ENCODE measurements at regions not wholly inside any gene's neighbourhood (a gene's known extent, or its start where the extent isn't known, plus 50 kb on each side); places are given as distances from the start of the nearest gene placed in this dataset.

DNA sequence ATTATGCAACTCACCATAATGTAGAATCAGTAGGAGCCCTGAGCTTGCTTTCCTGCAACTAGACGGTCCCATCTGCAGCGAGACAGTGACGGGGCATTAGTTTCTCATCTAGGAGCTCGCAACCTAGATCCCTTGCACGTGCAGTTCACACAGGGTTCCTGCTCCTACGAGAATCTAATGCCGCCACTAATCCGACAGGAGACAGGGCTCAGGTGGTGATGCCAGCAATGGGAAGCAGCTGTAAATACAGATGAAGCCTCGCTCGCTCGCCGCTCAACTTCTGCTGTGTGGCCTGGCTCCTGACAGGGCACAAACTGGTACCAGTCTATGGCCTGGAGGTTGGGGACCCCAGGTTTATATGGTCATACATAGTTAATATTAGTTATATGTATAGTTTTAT lies 394.5 kb downstream of the NPIPA8 start:
- no peak overlapping the region for H3K4me3 ChIP-seq (ENCODE audit: insufficient read length, low read depth)
- no peaks in the 10 kb centered on the region for H3K27me3 ChIP-seq (ENCODE audit: insufficient read depth, insufficient read length)
- no peaks in the 10 kb centered on the region for H3K4me1 ChIP-seq (ENCODE audit: insufficient read depth, insufficient read length)
- no peaks in the 10 kb centered on the region for H3K9me3 ChIP-seq (ENCODE audit: insufficient read depth, low read length)
- no peaks in the 10 kb centered on the region for H3K36me3 ChIP-seq (ENCODE audit: insufficient read depth, insufficient read length, low read length)
- TF ChIP-seq SUZ12 (IDR thresholded peaks at IDR 0.05; ENCODE audit: extremely low read depth, insufficient read depth, insufficient read length) (no peak), YY1 (IDR thresholded peaks at IDR 0.05; ENCODE audit: insufficient read depth, insufficient read length) (no peak), ZNF274 (IDR thresholded peaks at IDR 0.05; ENCODE audit: low read depth, low read length) (no peak)
- H3K9ac ChIP-seq (ENCODE audit: insufficient read length, low read depth), result no peak overlapping the region
- no peak for DNase-seq (ENCODE audit: low read depth, low spot score)

- Histone ChIP-seq H3K27me3 (ENCODE audit: insufficient read depth, insufficient read length) (no peaks in the 10 kb centered on the region), H3K4me3 (ENCODE audit: insufficient read length, low read depth) (no peak overlapping the region), H3K9me3 (ENCODE audit: insufficient read depth, low read length) (no peaks in the 10 kb centered on the region)
Observed at GRCh38 chr16:17940584-17941364, 395.8 kb downstream of the NPIPA8 start.

GRCh38 chr16:17939723-17940122 lies 396.8 kb downstream of the NPIPA8 start:
- Histone ChIP-seq H3K4me3 (ENCODE audit: insufficient read length, low read depth) (no peak overlapping the region), H3K4me1 (ENCODE audit: insufficient read depth, insufficient read length) (no peaks in the 10 kb centered on the region)
- no peak for DNase-seq (ENCODE audit: low read depth, low spot score)

More at GRCh38 chr16:17940584-17941364, 395.8 kb downstream of the NPIPA8 start:
- Histone ChIP-seq H3K36me3 (ENCODE audit: insufficient read depth, insufficient read length, low read length) (no peaks in the 10 kb centered on the region), H3K4me1 (ENCODE audit: insufficient read depth, insufficient read length) (no peaks in the 10 kb centered on the region), H3K9ac (ENCODE audit: insufficient read length, low read depth) (no peak overlapping the region)
- TF ChIP-seq ZNF274 (IDR thresholded peaks at IDR 0.05; ENCODE audit: low read depth, low read length) (no peak), SUZ12 (IDR thresholded peaks at IDR 0.05; ENCODE audit: extremely low read depth, insufficient read depth, insufficient read length) (no peak), YY1 (IDR thresholded peaks at IDR 0.05; ENCODE audit: insufficient read depth, insufficient read length) (no peak)
- no peak for DNase-seq (ENCODE audit: low read depth, low spot score)

DNA sequence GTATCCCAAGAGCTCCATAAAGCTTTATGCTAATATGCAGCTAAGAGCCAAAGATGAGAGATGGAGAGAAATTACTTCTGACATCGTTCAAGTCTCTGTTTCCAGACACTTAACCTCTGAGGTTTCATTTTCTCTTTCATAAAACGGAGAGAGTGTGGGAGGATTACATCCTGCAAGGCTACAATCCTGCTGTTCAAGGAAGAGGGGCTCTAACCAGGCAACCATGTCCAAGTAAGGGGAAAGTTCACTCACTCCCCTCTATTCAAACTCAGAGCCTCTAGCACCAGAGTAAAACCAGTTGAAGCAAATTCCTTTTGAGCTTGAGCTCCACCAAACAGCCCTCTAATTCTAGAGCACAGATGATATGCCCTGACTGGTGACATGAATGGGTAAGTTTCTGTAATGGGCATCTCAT lies 397.4 kb downstream of the NPIPA8 start:
- no peak for DNase-seq (ENCODE audit: low read depth, low spot score)
- TF ChIP-seq SUZ12 (IDR thresholded peaks at IDR 0.05; ENCODE audit: extremely low read depth, insufficient read depth, insufficient read length), result no peak
- TF ChIP-seq ZNF274 (IDR thresholded peaks at IDR 0.05; ENCODE audit: low read depth, low read length), result no peak
- no peak for TF ChIP-seq YY1 (IDR thresholded peaks at IDR 0.05; ENCODE audit: insufficient read depth, insufficient read length)
- Histone ChIP-seq H3K4me1 (ENCODE audit: insufficient read depth, insufficient read length) (no peaks in the 10 kb centered on the region), H3K27me3 (ENCODE audit: insufficient read depth, insufficient read length) (no peaks in the 10 kb centered on the region), H3K9ac (ENCODE audit: insufficient read length, low read depth) (no peak overlapping the region), H3K36me3 (ENCODE audit: insufficient read depth, insufficient read length, low read length) (no peaks in the 10 kb centered on the region), H3K9me3 (ENCODE audit: insufficient read depth, low read length) (no peaks in the 10 kb centered on the region), H3K4me3 (ENCODE audit: insufficient read length, low read depth) (no peak overlapping the region)

More at GRCh38 chr16:17939723-17940122, 396.8 kb downstream of the NPIPA8 start:
- no peak overlapping the region for H3K9ac ChIP-seq (ENCODE audit: insufficient read length, low read depth)
- TF ChIP-seq ZNF274 (IDR thresholded peaks at IDR 0.05; ENCODE audit: low read depth, low read length) (no peak), YY1 (IDR thresholded peaks at IDR 0.05; ENCODE audit: insufficient read depth, insufficient read length) (no peak), SUZ12 (IDR thresholded peaks at IDR 0.05; ENCODE audit: extremely low read depth, insufficient read depth, insufficient read length) (no peak)
- no peaks in the 10 kb centered on the region for H3K36me3 ChIP-seq (ENCODE audit: insufficient read depth, insufficient read length, low read length)
- no peaks in the 10 kb centered on the region for H3K9me3 ChIP-seq (ENCODE audit: insufficient read depth, low read length)
- no peaks in the 10 kb centered on the region for H3K27me3 ChIP-seq (ENCODE audit: insufficient read depth, insufficient read length)

DNA sequence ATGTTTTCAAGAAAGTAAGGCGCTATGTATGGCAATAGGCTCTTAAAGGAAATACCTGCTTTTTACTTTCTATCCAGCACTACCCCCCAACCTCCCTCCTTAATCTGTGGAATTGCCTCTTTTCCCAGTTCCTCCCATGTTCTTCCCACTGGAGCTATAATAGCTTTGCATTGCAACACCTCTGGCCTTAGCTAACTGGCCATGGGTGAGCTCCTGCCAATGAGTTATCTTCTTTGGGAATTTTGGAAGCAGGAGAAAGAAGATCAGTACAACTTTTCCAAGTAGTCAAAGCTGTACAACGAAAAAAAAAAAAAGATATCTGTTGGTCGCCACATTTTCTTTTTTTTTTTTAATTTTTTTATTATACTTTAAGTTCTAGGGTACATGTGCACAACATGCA lies 398.0 kb downstream of the NPIPA8 start:
- no peak for TF ChIP-seq ZNF274 (IDR thresholded peaks at IDR 0.05; ENCODE audit: low read depth, low read length)
- TF ChIP-seq YY1 (IDR thresholded peaks at IDR 0.05; ENCODE audit: insufficient read depth, insufficient read length), result no peak
- TF ChIP-seq SUZ12 (IDR thresholded peaks at IDR 0.05; ENCODE audit: extremely low read depth, insufficient read depth, insufficient read length), result no peak
- no peak for DNase-seq (ENCODE audit: low read depth, low spot score)
- Histone ChIP-seq H3K36me3 (ENCODE audit: insufficient read depth, insufficient read length, low read length) (no peaks in the 10 kb centered on the region), H3K4me3 (ENCODE audit: insufficient read length, low read depth) (no peak overlapping the region), H3K27me3 (ENCODE audit: insufficient read depth, insufficient read length) (no peaks in the 10 kb centered on the region), H3K9ac (ENCODE audit: insufficient read length, low read depth) (no peak overlapping the region), H3K9me3 (ENCODE audit: insufficient read depth, low read length) (no peaks in the 10 kb centered on the region), H3K4me1 (ENCODE audit: insufficient read depth, insufficient read length) (no peaks in the 10 kb centered on the region)

DNA sequence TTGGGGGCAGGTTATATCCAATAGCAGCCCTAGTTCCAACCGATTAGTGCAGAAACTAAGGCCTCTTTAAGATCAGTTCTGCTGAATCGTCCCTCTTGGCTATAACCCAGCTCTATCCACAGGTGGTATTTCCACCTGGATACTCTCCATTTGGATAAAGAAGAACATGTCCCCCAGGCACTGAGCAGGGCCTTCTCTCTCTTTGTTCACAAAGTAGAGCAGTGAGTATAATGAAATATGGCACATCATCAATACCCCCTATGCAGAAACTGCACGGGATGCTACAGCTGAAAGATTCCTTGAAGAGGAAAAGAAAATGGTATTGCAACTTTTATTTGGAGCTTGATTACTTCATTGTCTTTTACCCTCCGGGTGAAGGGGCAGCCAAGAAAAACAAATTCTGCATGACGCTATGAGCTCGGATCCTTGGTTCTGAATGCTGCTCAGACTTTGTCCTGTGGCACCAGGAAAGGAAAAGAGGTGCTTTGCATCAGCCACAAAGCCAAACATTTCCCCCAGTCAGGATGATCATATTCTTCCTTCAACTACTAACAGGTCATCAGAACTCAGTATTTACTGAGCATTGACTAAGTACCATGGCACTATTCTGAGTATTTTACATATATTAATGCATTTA lies 399.7 kb downstream of the NPIPA8 start:
- no peak overlapping the region for H3K4me3 ChIP-seq (ENCODE audit: insufficient read length, low read depth)
- TF ChIP-seq SUZ12 (IDR thresholded peaks at IDR 0.05; ENCODE audit: extremely low read depth, insufficient read depth, insufficient read length) (no peak), YY1 (IDR thresholded peaks at IDR 0.05; ENCODE audit: insufficient read depth, insufficient read length) (no peak), ZNF274 (IDR thresholded peaks at IDR 0.05; ENCODE audit: low read depth, low read length) (no peak)
- H3K9me3 ChIP-seq (ENCODE audit: insufficient read depth, low read length), result no peaks in the 10 kb centered on the region
- no peaks in the 10 kb centered on the region for H3K36me3 ChIP-seq (ENCODE audit: insufficient read depth, insufficient read length, low read length)
- H3K9ac ChIP-seq (ENCODE audit: insufficient read length, low read depth), result no peak overlapping the region
- H3K27me3 ChIP-seq (ENCODE audit: insufficient read depth, insufficient read length), result no peaks in the 10 kb centered on the region
- no peak for DNase-seq (ENCODE audit: low read depth, low spot score)
- H3K4me1 ChIP-seq (ENCODE audit: insufficient read depth, insufficient read length), result no peaks in the 10 kb centered on the region

DNA sequence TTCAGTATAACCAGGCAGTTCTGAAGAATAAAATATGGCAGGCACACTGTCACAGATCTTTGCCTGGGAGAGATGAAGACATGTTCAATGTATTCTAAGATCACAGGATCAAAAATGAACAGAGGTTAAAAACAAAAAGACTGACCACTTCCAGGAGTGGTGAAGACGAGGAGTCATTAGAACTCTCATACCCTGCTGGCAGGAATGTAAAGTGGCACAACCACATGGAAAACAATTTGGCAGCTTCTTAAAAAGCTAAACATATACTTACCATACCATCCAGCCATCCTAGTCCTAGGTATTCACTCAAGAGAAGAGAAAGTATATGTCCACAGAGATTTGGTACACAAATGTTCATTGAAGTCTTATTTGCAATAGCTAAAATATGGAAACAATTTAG lies 406.3 kb downstream of the NPIPA8 start:
- no peak for DNase-seq (ENCODE audit: low read depth, low spot score)
- H3K36me3 ChIP-seq (ENCODE audit: insufficient read depth, insufficient read length, low read length), result no peaks in the 10 kb centered on the region
- TF ChIP-seq ZNF274 (IDR thresholded peaks at IDR 0.05; ENCODE audit: low read depth, low read length) (no peak), SUZ12 (IDR thresholded peaks at IDR 0.05; ENCODE audit: extremely low read depth, insufficient read depth, insufficient read length) (no peak), YY1 (IDR thresholded peaks at IDR 0.05; ENCODE audit: insufficient read depth, insufficient read length) (no peak)
- H3K4me3 ChIP-seq (ENCODE audit: insufficient read length, low read depth), result no peak overlapping the region
- H3K27me3 ChIP-seq (ENCODE audit: insufficient read depth, insufficient read length), result no peaks in the 10 kb centered on the region
- no peaks in the 10 kb centered on the region for H3K9me3 ChIP-seq (ENCODE audit: insufficient read depth, low read length)
- no peak overlapping the region for H3K9ac ChIP-seq (ENCODE audit: insufficient read length, low read depth)
- no peaks in the 10 kb centered on the region for H3K4me1 ChIP-seq (ENCODE audit: insufficient read depth, insufficient read length)
